AG04450 (cell line): ENCODE measurements at regions not wholly inside any gene's neighbourhood (a gene's known extent, or its start where the extent isn't known, plus 50 kb on each side); places are given as distances from the start of the nearest gene placed in this dataset.

Experiments
- CTCF ChIA-PET: fragments of 300-600, 350-600 bp; formaldehyde crosslinking; extraction: SDS; loops from one replicate; lab custom pipeline; 2022; ENCODE audit warnings: antibody characterized with exemption, inconsistent platforms; lab: Charles Lee
- POLR2A ChIA-PET: fragments of 350-600 bp; formaldehyde crosslinking; extraction: SDS; loops from one replicate; lab custom pipeline; 2021; ENCODE audit warnings: antibody characterized with exemption, inconsistent platforms; lab: Yijun Ruan, JAX
- DNase-seq: peaks from one replicate; pipeline ENCODE4 v3.0.0-alpha.2; 2011; ENCODE audit warnings: low read depth, low spot score
- H3K27ac ChIP-seq: one replicate; pipeline ENCODE4 v1.5.1; 2012; ENCODE audit warnings: low read depth, low read length, control low read depth
- H3K27me3 ChIP-seq: one replicate; pipeline ENCODE4 v1.6.0; 2012; ENCODE audit warnings: low read length; ENCODE audit not compliant: control insufficient read depth, insufficient read depth
- H3K4me3 ChIP-seq: 2 replicates; pipeline ENCODE4 v1.5.1; 2011; ENCODE audit warnings: mild to moderate bottlenecking, low read depth, low read length, control low read depth
- H3K9me3 ChIP-seq: 2 replicates; pipeline ENCODE4 v1.5.1; 2012; ENCODE audit warnings: low read length; ENCODE audit not compliant: control insufficient read depth, insufficient read depth
- CTCF ChIP-seq: IDR thresholded peaks from 2 replicates; pipeline ENCODE4 v1.5.1; 2011; ENCODE audit warnings: low read depth, low read length, control low read depth, inconsistent platforms

DNA sequence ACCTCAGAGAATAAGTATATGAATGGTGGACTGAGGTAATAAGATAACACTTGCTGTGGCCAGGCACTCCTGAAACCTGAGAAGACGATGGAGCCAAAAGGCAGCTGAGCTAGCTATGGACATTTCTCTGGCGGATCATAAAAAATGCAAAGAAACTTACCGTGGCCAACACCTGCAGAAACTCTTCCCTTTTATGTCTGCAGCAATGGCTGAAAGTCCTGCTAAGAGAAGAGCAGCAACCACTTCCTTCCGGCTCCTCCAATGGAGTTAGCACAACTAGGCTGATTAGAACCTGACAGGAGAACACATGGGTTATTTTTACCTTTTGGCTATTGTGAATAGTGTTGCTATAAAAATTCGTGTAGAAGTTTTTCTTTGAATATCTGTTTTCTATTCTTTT is 76.0 kb upstream of the MAGEB16 start:
- no peak overlapping the region for H3K4me3 ChIP-seq
- no peaks in the 10 kb centered on the region for H3K27me3 ChIP-seq
- POLR2A ChIA-PET, result no interaction called here
- no peak for TF ChIP-seq CTCF
- DNase-seq, result no peak
- H3K27ac ChIP-seq, result no peak overlapping the region
- no peaks in the 10 kb centered on the region for H3K9me3 ChIP-seq
- CTCF ChIA-PET, result no interaction called here

DNA sequence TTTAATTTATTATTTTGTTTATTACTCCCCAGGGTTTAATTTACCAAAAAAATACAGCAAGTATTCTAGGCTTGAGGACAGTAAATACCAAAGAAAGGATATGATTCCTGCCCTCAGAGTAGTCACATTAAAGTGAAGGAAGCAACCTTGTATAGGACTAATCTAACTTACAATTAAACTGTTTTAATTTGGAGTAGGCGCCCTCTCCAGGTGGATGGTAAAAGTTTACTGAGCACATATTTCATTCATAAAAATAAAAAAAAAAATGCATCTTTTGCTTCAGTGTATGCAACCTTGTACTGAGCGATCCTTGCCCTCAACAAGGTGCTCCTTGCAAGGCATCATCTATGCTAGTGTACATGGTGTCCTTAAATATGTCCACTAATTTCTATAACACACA is 72.0 kb upstream of the MAGEB16 start:
- Histone ChIP-seq H3K27ac (no peak overlapping the region), H3K4me3 (no peak overlapping the region), H3K27me3 (no peaks in the 10 kb centered on the region), H3K9me3 (no peaks in the 10 kb centered on the region)
- no peak for TF ChIP-seq CTCF
- no peak for DNase-seq
- CTCF ChIA-PET, result no interaction called here
- POLR2A ChIA-PET, result no interaction called here

DNA sequence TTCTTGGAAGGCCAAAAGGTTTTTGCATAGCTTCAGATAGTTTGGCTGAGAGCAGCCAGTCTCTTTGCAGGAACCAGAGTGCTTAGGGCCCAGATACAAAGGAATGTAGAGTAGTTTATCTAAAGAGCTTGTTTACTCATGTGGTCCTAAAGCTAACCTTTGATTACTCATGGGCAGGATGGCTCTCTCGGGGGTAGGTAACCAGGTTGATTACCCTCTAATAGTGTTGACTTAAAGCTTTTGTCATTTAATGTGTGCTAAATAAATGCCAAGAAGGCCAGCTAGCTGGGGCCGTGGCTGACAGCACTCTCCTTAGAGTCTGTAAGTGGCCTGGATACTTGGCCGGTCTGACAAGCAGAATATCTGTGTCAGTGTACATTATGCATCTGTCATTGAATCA is 69.7 kb upstream of the MAGEB16 start:
- peaks cover 3% of the 10 kb centered on the region for H3K9me3 ChIP-seq
- ChIA-PET CTCF (no interaction called here), POLR2A (no interaction called here)
- no peak overlapping the region for H3K27ac ChIP-seq
- DNase-seq, result no peak
- no peaks in the 10 kb centered on the region for H3K27me3 ChIP-seq
- H3K4me3 ChIP-seq, result no peak overlapping the region
- no peak for TF ChIP-seq CTCF

GRCh38 chrX:35733879-35734278 is 64.3 kb upstream of the MAGEB16 start:
- DNase-seq, result no peak
- ChIA-PET POLR2A (no interaction called here), CTCF (no interaction called here)

DNA sequence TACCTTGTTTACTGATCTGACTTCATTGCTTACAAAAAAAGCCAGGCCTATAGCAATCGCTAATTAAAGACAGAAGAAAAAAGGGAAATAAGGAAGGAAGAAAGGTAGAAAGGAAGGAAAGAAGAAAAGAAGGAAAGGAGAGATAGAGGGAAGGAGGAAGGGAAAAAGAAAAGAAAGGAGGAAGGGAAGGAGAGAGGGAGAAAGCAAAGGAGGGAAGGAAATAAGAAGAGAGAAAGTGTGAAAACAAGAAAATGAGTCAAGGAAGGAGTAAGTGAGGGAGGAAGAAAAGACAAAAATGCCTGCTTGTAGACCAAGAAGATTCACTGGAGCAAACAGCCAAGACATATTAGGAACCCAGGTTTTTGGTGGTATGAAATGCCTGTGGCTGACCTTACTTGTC is 57.0 kb upstream of the MAGEB16 start:
- Histone ChIP-seq H3K27ac (no peak overlapping the region), H3K27me3 (no peaks in the 10 kb centered on the region), H3K4me3 (no peak overlapping the region), H3K9me3 (no peaks in the 10 kb centered on the region)
- TF ChIP-seq CTCF, result no peak
- POLR2A ChIA-PET, result no interaction called here
- CTCF ChIA-PET, result no interaction called here
- DNase-seq, result no peak

More at GRCh38 chrX:35733879-35734278, 64.3 kb upstream of the MAGEB16 start:
- Histone ChIP-seq H3K9me3 (peaks cover 7% of the 10 kb centered on the region), H3K27ac (no peak overlapping the region), H3K27me3 (no peaks in the 10 kb centered on the region), H3K4me3 (no peak overlapping the region)
- TF ChIP-seq CTCF, result no peak
